Spleen (tissue), 7 donors: ENCODE measurements at regions not wholly inside any gene's neighbourhood (a gene's known extent, or its start where the extent isn't known, plus 50 kb on each side); places are given as distances from the start of the nearest gene placed in this dataset.

Experiments
- POLR2A ChIP-seq, 3 donors: fragments of 450-650 bp; IDR thresholded peaks; one replicate each; pipeline ENCODE4 v1.5.1; 2017; ENCODE audit warnings: antibody characterized with exemption in 3 of 3, mild to moderate bottlenecking in 1 of 3
- TF ChIP-seq, protein P1 (sequence below), 11 experiments: fragments of 200-600 bp in 7 of 11; fragments of 450-650 bp in 4 of 11; sonication (generic) in 4 of 11; IDR thresholded peaks in 8 of 11; conservative IDR thresholded peaks in 3 of 11; 1 replicate in 7 of 11; 2 replicates in 4 of 11; pipeline versions ENCODE4 v1.4.0 to v1.8.0; 2016 to 2021; ENCODE audit warnings: antibody characterized with exemption in 11 of 11, inconsistent platforms in 4 of 11, mild to moderate bottlenecking in 1 of 11
- donor health status: DM: no; HTN: no; CAD: no; lungs with moderate emphysema.
- donor health status: DM: no; HTN: no; CAD: no.
- donor health status: DM: no; HTN: no; CAD: no.

DNA sequence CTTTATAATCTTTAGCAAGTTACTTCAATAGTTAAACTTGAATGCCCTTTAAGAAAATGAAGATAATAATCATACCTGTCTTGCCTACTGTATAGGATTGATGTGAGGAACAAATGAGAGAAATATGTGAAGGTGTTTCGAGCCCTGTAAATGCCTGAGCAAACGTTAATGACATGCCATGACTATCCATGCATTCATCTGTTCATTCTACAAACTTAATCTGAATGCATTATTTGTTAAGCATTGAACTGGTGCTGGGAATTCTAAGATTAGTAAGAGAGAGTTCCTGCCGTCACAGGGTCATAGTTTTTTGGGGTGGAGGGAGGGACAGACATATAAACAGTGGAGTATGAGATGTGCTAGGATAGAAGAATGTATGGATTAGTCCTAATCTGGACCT is 111.5 kb upstream of the PRICKLE1 start:
- TF ChIP-seq, protein P1, sequence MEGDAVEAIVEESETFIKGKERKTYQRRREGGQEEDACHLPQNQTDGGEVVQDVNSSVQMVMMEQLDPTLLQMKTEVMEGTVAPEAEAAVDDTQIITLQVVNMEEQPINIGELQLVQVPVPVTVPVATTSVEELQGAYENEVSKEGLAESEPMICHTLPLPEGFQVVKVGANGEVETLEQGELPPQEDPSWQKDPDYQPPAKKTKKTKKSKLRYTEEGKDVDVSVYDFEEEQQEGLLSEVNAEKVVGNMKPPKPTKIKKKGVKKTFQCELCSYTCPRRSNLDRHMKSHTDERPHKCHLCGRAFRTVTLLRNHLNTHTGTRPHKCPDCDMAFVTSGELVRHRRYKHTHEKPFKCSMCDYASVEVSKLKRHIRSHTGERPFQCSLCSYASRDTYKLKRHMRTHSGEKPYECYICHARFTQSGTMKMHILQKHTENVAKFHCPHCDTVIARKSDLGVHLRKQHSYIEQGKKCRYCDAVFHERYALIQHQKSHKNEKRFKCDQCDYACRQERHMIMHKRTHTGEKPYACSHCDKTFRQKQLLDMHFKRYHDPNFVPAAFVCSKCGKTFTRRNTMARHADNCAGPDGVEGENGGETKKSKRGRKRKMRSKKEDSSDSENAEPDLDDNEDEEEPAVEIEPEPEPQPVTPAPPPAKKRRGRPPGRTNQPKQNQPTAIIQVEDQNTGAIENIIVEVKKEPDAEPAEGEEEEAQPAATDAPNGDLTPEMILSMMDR (IDR thresholded peaks at IDR 0.05 in 8 of 11, conservative IDR thresholded peaks at IDR 0.05 in 3 of 11) = no peak
- no peak for TF ChIP-seq POLR2A (IDR thresholded peaks at IDR 0.05)
